ENCODE measurements at regions not wholly inside any gene's neighbourhood (a gene's known extent, or its start where the extent isn't known, plus 50 kb on each side); places are given as distances from the start of the nearest gene placed in this dataset.
A peak's percentile ranks its signal among the peaks of the same experiment; 100 is the strongest.

DNA sequence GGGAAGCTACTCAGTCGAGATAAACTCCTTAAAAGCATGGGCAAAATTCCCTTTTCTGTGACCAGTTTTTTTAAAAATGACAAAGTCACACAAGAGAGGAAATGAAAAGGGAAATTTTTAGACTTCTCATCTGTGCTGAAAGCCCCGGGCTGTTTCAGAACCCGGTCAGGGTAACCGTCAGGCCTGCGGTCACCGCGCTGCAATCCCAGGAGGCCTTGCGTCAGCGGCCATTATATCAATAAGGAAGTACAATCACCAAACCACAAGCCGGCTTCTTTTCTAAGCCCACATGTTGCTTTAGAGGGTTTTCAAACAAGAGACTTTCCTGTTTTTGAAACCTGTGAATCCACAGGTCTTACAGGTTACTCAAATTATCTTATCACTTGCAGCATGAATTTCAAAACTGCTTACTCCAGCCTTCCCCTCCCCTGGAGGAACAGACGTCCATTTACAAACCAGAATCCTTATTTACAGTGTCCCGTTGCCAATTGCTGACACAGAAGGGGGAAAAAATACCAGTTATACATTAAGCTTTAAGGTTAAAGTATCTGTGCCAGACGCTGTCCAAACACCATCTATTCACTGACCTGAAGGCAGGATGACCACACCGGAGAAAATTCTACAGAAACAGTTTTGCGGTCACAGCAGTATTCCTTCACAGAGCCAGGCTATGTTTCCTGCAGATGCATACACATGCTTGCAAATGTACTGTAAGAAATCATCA, 165.3 kb downstream of the TOMM20 start (continued):
- no peak for TF ChIP-seq ZNF830 (CRISPR knock-in tag; IDR thresholded peaks at IDR 0.05)
- no peak for TF ChIP-seq GATA2 (CRISPR knock-in tag; IDR thresholded peaks at IDR 0.05)
- peak; percentile 86; the same call in 1 of the 2 replicates for TF ChIP-seq ZKSCAN8 (CRISPR knock-in tag; IDR thresholded peaks at IDR 0.05)
- no peak for TF ChIP-seq SNAPC5 (CRISPR knock-in tag; IDR thresholded peaks at IDR 0.05)
- TF ChIP-seq ZNF24 (IDR thresholded peaks at IDR 0.05) = no peak
- peak; percentile 98 for TF ChIP-seq ZNF589 (CRISPR knock-in tag; IDR thresholded peaks at IDR 0.05; ENCODE audit: low read depth)
- TF ChIP-seq, protein P1, sequence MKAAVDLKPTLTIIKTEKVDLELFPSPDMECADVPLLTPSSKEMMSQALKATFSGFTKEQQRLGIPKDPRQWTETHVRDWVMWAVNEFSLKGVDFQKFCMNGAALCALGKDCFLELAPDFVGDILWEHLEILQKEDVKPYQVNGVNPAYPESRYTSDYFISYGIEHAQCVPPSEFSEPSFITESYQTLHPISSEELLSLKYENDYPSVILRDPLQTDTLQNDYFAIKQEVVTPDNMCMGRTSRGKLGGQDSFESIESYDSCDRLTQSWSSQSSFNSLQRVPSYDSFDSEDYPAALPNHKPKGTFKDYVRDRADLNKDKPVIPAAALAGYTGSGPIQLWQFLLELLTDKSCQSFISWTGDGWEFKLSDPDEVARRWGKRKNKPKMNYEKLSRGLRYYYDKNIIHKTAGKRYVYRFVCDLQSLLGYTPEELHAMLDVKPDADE (conservative IDR thresholded peaks at IDR 0.05; ENCODE audit: control insufficient read depth, low read depth, low read length) = no peak
- no peak; the same call in 1 of the 2 replicates for TF ChIP-seq ZNF561 (CRISPR knock-in tag; conservative IDR thresholded peaks at IDR 0.05)
- TF ChIP-seq, protein P2, sequence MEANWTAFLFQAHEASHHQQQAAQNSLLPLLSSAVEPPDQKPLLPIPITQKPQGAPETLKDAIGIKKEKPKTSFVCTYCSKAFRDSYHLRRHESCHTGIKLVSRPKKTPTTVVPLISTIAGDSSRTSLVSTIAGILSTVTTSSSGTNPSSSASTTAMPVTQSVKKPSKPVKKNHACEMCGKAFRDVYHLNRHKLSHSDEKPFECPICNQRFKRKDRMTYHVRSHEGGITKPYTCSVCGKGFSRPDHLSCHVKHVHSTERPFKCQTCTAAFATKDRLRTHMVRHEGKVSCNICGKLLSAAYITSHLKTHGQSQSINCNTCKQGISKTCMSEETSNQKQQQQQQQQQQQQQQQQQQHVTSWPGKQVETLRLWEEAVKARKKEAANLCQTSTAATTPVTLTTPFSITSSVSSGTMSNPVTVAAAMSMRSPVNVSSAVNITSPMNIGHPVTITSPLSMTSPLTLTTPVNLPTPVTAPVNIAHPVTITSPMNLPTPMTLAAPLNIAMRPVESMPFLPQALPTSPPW (CRISPR knock-in tag; IDR thresholded peaks at IDR 0.05) = peak; percentile 62; the same call in 1 of the 2 replicates
- TF ChIP-seq DNMT1 (IDR thresholded peaks at IDR 0.05) = no peak
- TF ChIP-seq PKNOX1 (IDR thresholded peaks at IDR 0.05) = no peak
- peak; percentile 80 for TF ChIP-seq ZNF584 (CRISPR knock-in tag; IDR thresholded peaks at IDR 0.05; ENCODE audit: low read depth)
- TF ChIP-seq LEF1 (IDR thresholded peaks at IDR 0.05) = no peak
- no peak for TF ChIP-seq CHD2 (IDR thresholded peaks at IDR 0.05; ENCODE audit: low read depth, low read length)
- TF ChIP-seq DDX20 (tag; IDR thresholded peaks at IDR 0.05; ENCODE audit: low read depth) = peak; percentile 87
- TF ChIP-seq BCLAF1 (IDR thresholded peaks at IDR 0.05; ENCODE audit: borderline replicate concordance in 1 of 2, control insufficient read depth in 1 of 2, low read depth in 2 of 2, low read length in 1 of 2) = no peak
- peak; percentile 88 for TF ChIP-seq PTRF (tag; IDR thresholded peaks at IDR 0.05)

Data from K562 (cell line).